Astrocyte of the spinal cord (primary cell): ENCODE measurements at regions not wholly inside any gene's neighbourhood (a gene's known extent, or its start where the extent isn't known, plus 50 kb on each side); places are given as distances from the start of the nearest gene placed in this dataset.

Experiments used
- DNase-seq: peaks from one replicate; pipeline ENCODE4 v3.0.0; 2011; ENCODE audit warnings: low read depth, low spot score
- H3K4me3 ChIP-seq: 2 replicates; pipeline ENCODE4 v1.5.1; 2011; ENCODE audit warnings: low read depth, mild to moderate bottlenecking, low read length, moderate library complexity
- in situ Hi-C: cut with HindIII; loops from 2 replicates; pipeline ENCODE4 v1.10.0; 2017; ENCODE audit warnings: low sequenced_read_pairs
- TF ChIP-seq, protein P1 (sequence below): IDR thresholded peaks from 2 replicates; pipeline ENCODE4 v1.5.1; 2012; ENCODE audit warnings: low read depth, mild to moderate bottlenecking, low read length, inconsistent platforms

DNA sequence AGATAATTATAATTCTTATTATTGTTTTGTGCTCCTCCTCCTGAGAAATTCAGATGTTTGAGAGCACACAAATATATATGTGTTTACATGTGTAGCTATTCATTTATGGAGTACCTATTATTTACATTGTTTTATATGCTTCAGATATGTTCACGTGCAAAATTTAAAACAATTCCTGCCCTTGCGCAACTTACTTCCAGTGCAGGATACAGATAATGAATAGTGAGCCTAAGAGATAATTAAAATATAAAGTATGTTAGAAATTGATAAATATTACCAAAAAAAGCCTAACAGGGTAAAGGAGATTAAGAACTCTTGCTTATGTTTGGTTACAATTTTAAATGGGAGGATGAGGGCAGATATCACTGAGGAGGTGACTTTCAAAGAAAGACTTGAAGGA is 81.7 kb upstream of the DPH6 start:
- TF ChIP-seq, protein P1, sequence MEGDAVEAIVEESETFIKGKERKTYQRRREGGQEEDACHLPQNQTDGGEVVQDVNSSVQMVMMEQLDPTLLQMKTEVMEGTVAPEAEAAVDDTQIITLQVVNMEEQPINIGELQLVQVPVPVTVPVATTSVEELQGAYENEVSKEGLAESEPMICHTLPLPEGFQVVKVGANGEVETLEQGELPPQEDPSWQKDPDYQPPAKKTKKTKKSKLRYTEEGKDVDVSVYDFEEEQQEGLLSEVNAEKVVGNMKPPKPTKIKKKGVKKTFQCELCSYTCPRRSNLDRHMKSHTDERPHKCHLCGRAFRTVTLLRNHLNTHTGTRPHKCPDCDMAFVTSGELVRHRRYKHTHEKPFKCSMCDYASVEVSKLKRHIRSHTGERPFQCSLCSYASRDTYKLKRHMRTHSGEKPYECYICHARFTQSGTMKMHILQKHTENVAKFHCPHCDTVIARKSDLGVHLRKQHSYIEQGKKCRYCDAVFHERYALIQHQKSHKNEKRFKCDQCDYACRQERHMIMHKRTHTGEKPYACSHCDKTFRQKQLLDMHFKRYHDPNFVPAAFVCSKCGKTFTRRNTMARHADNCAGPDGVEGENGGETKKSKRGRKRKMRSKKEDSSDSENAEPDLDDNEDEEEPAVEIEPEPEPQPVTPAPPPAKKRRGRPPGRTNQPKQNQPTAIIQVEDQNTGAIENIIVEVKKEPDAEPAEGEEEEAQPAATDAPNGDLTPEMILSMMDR = no peak
- in situ Hi-C loops = no loop called here
- no peak for DNase-seq
- H3K4me3 ChIP-seq = no peak overlapping the region

DNA sequence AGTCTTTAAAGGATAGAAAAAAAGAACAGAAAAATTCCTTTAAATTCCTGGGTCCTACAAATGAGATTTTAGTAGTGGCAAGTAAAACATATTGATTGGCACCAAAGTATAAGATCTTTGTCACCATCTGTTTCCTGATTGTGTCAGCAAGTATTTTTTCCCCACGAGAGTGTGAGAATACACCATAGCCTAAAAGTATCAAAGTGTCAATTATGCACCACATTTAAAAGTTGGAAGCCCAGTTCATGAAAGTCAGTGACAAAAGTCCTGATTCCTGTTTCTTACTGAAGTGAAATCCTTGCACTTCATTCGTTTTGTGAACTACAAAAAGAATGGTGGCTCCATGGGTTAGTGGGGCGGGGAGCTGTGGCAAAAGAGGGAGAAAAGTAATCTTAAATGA is 83.8 kb upstream of the DPH6 start:
- H3K4me3 ChIP-seq = no peak overlapping the region
- in situ Hi-C loops = no loop called here
- TF ChIP-seq, protein P1 = no peak
- no peak for DNase-seq

DNA sequence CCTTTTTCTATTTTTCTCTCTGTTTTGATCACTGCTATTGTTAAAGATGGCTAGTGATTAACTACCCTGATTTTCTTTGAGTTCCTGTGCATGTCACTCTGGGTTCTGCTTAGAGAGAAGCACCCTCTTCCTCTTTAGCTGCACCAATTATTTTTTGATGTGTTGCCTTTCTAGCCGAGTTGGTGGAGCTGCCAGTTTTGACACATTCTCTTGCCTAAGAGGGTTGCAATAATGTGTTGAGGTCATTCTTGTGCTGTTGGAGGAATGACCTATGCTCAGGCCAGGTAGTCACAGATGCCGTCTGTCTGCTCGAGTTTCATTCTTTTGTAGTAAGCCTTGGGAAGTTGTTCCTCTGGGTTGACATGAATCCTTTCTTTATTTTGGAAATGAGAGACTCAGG is 84.6 kb upstream of the DPH6 start:
- TF ChIP-seq, protein P1 = no peak
- no peak for DNase-seq
- H3K4me3 ChIP-seq = no peak overlapping the region
- in situ Hi-C loops = no loop called here

DNA sequence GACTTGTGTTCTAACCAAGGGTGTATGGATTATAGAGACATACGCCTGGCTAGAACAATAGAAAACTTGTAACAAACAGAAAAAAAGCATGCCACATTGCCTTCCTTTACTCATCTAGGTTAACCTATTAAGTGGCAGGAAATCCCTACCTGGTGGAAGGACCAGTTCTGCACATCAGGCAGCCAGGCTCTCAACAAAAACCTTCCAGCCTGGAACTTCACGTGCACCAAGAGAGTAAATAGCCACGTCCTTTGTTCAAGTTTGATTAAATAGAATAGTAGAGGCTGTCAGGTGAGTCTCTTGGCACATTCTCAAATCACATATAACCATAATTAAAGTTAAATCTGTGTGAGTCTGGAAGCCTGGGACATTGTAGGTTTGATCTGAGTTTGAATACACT is 85.0 kb upstream of the DPH6 start:
- no peak for DNase-seq
- in situ Hi-C loops = no loop called here
- no peak overlapping the region for H3K4me3 ChIP-seq
- TF ChIP-seq, protein P1 = no peak

DNA sequence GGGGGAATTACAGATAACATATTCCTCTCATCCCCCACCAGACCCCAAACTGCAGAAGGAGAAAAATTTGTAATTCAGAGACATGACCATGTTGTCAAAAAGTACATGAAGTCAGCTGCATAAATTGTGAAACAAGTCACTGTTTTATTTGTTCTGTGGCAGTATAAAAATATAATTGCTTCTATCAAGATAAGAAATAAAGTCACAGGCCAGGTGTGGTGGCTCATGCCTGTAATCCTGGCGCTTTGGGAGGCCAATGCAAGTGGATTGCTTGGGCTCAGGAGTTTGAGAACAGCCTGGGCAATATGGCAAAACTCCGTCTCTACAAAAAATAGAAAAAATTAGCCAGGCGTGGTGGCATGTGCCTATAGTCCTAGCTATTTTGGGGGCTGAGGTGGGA is 87.7 kb upstream of the DPH6 start:
- no peak for DNase-seq
- in situ Hi-C loops = no loop called here
- TF ChIP-seq, protein P1 = no peak
- H3K4me3 ChIP-seq = no peak overlapping the region

DNA sequence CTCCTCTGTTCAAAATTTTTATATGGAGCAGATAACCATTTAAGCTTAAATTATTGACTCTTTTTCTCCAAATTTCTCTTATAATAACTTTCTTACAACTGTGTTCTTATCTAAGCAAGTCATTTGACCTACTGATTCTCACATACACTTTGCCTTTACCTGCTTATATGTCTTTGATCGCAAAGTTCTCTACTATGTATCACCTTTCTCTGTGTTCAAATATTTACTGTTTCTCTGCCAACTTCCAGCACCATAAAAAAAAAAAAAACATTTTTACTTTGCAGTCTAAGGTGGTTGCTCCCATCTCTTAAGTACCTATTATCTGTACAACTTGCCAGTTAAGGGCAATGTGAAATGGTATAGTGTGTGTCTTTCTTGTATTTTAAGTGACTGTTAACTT is 100.8 kb upstream of the DPH6 start:
- DNase-seq = no peak
- in situ Hi-C loops = no loop called here
- TF ChIP-seq, protein P1 = no peak
- H3K4me3 ChIP-seq = no peak overlapping the region

DNA sequence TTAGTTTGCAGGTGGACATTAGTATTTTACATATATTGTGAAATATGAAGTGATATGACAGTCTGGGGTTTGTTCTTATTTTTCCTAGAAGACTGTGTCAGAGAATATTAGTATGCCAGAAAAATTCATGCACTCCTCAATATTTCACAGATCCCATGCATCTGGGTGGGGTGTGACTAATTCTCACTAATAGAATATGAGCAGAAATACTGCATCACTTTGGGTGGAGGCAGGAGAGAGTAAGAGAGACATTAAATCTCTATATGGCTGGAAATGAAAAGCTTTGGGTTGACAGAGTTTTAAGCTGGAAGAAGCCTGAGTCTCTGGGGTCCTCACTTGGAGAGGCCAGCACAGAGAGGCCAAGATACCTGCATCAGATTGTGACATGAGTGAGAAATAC is 101.3 kb upstream of the DPH6 start:
- in situ Hi-C loops = no loop called here
- TF ChIP-seq, protein P1 = no peak
- no peak for DNase-seq

More for the DNA sequence above, 101.3 kb upstream of the DPH6 start:
- H3K4me3 ChIP-seq = no peak overlapping the region
